ENCODE measurements at regions not wholly inside any gene's neighbourhood (a gene's known extent, or its start where the extent isn't known, plus 50 kb on each side); places are given as distances from the start of the nearest gene placed in this dataset.

GRCh38 chr19:32233091-32233490 is 112.3 kb upstream of the ZNF507 start:
- no peak for DNase-seq (ENCODE audit: low spot score)
- H3K36me3 ChIP-seq (ENCODE audit: control insufficient read depth in 4 of 4, insufficient read depth in 3 of 4, low read depth in 1 of 4, low read length in 3 of 4): no peaks in the 10 kb centered on the region
- 54% methylated on average over 6 of the region's 6 CpGs for WGBS
- H3K27me3 ChIP-seq (ENCODE audit: control insufficient read depth in 4 of 4, insufficient read depth in 4 of 4, low read length in 3 of 4): peaks cover 0 to 6% (median 2%) of the 10 kb centered on the region in 4 donors
- H3K27ac ChIP-seq (ENCODE audit: low read depth in 1 of 2, low read length in 2 of 2): no peak overlapping the region
- no peak overlapping the region for H3K9ac ChIP-seq (ENCODE audit: low read depth in 1 of 2, low read length in 2 of 2)
- TF ChIP-seq, protein P1, sequence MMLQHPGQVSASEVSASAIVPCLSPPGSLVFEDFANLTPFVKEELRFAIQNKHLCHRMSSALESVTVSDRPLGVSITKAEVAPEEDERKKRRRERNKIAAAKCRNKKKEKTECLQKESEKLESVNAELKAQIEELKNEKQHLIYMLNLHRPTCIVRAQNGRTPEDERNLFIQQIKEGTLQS (IDR thresholded peaks at IDR 0.05): no peak
- TF ChIP-seq RXRA (IDR thresholded peaks at IDR 0.05): no peak
- TF ChIP-seq HNF4G (IDR thresholded peaks at IDR 0.05): no peak
- no peak for TF ChIP-seq HNF4A (conservative IDR thresholded peaks at IDR 0.05)
- no peak for TF ChIP-seq FOXA2 (IDR thresholded peaks at IDR 0.05)
- TF ChIP-seq ZBTB33 (IDR thresholded peaks at IDR 0.05): no peak
- H3K4me3 ChIP-seq (ENCODE audit: low read depth in 1 of 3, low read length in 3 of 3): no peak overlapping the region
- no peaks in the 10 kb centered on the region for H3K9me3 ChIP-seq (ENCODE audit: control insufficient read depth in 4 of 4, low read length in 3 of 4)
- no peaks in the 10 kb centered on the region for H3K4me1 ChIP-seq (ENCODE audit: control insufficient read depth in 4 of 4, insufficient read depth in 4 of 4, low read length in 3 of 4)

GRCh38 chr19:32233885-32234284 is 111.5 kb upstream of the ZNF507 start:
- Histone ChIP-seq H3K4me3 (ENCODE audit: low read depth in 1 of 3, low read length in 3 of 3) (no peak overlapping the region), H3K27ac (ENCODE audit: low read depth in 1 of 2, low read length in 2 of 2) (no peak overlapping the region), H3K36me3 (ENCODE audit: control insufficient read depth in 4 of 4, insufficient read depth in 3 of 4, low read depth in 1 of 4, low read length in 3 of 4) (no peaks in the 10 kb centered on the region), H3K27me3 (ENCODE audit: control insufficient read depth in 4 of 4, insufficient read depth in 4 of 4, low read length in 3 of 4) (peaks cover 0 to 11% (median under 1%) of the 10 kb centered on the region in 4 donors), H3K9me3 (ENCODE audit: control insufficient read depth in 4 of 4, low read length in 3 of 4) (no peaks in the 10 kb centered on the region), H3K9ac (ENCODE audit: low read depth in 1 of 2, low read length in 2 of 2) (no peak overlapping the region), H3K4me1 (ENCODE audit: control insufficient read depth in 4 of 4, insufficient read depth in 4 of 4, low read length in 3 of 4) (no peaks in the 10 kb centered on the region)
- no peak for DNase-seq (ENCODE audit: low spot score)
- WGBS: 77% methylated on average over 4 of the region's 4 CpGs
- TF ChIP-seq ZBTB33 (IDR thresholded peaks at IDR 0.05) (no peak), GABPA (IDR thresholded peaks at IDR 0.05 in 1 of 2, conservative IDR thresholded peaks at IDR 0.05 in 1 of 2) (no peak), NR2F2 (IDR thresholded peaks at IDR 0.05) (no peak), FOXA1 (IDR thresholded peaks at IDR 0.05) (no peak), MAX (IDR thresholded peaks at IDR 0.05) (no peak), TAF1 (conservative IDR thresholded peaks at IDR 0.05) (no peak)
- TF ChIP-seq, protein P1 (IDR thresholded peaks at IDR 0.05): no peak

GRCh38 chr19:32234663-32235217 is 110.7 kb upstream of the ZNF507 start:
- 62% methylated on average over 3 of the region's 3 CpGs for WGBS
- no peak overlapping the region for H3K27ac ChIP-seq (ENCODE audit: low read depth in 1 of 2, low read length in 2 of 2)
- H3K9me3 ChIP-seq (ENCODE audit: control insufficient read depth in 4 of 4, low read length in 3 of 4): no peaks in the 10 kb centered on the region

More at GRCh38 chr19:32234663-32235217, 110.7 kb upstream of the ZNF507 start:
- TF ChIP-seq HNF4A (conservative IDR thresholded peaks at IDR 0.05) (no peak), ZBTB33 (IDR thresholded peaks at IDR 0.05) (no peak), GABPA (IDR thresholded peaks at IDR 0.05 in 1 of 2, conservative IDR thresholded peaks at IDR 0.05 in 1 of 2) (no peak), FOXA1 (IDR thresholded peaks at IDR 0.05) (no peak)
- no peaks in the 10 kb centered on the region for H3K36me3 ChIP-seq (ENCODE audit: control insufficient read depth in 4 of 4, insufficient read depth in 3 of 4, low read depth in 1 of 4, low read length in 3 of 4)
- DNase-seq (ENCODE audit: low spot score): no peak
- no peaks in the 10 kb centered on the region for H3K4me1 ChIP-seq (ENCODE audit: control insufficient read depth in 4 of 4, insufficient read depth in 4 of 4, low read length in 3 of 4)
- H3K27me3 ChIP-seq (ENCODE audit: control insufficient read depth in 4 of 4, insufficient read depth in 4 of 4, low read length in 3 of 4): peaks cover 0 to 8% (median under 1%) of the 10 kb centered on the region in 4 donors
- H3K9ac ChIP-seq (ENCODE audit: low read depth in 1 of 2, low read length in 2 of 2): no peak overlapping the region
- no peak overlapping the region for H3K4me3 ChIP-seq (ENCODE audit: low read depth in 1 of 3, low read length in 3 of 3)
